Peyer's patch (tissue), 4 donors: ENCODE measurements at regions not wholly inside any gene's neighbourhood (a gene's known extent, or its start where the extent isn't known, plus 50 kb on each side); places are given as distances from the start of the nearest gene placed in this dataset.
"Not testable (repeated sequence)": the region's sequence is repeated elsewhere in the genome, so short reads cannot be mapped to it uniquely, and the experiment has no call there.

Experiments used
- CTCF ChIP-seq, 6 experiments: fragments of 450-650 bp in 4 of 6; fragments of 200-600 bp in 2 of 6; sonication (generic) in 1 of 6; IDR thresholded peaks; one replicate each; pipeline ENCODE4 v1.5.1; 2017 to 2019; ENCODE audit warnings: antibody characterized with exemption in 6 of 6, mild to moderate bottlenecking in 3 of 6, moderate library complexity in 1 of 6
- POLR2A ChIP-seq, 2 donors: fragments of 450-650 bp; IDR thresholded peaks; one replicate each; pipeline ENCODE4 v1.5.1; 2017; ENCODE audit warnings: antibody characterized with exemption in 2 of 2, mild to moderate bottlenecking in 2 of 2, moderate library complexity in 2 of 2

GRCh38 chr15:77868048-77868629 is 209.4 kb downstream of the TBC1D2B start:
- TF ChIP-seq CTCF, POLR2A (IDR thresholded peaks at IDR 0.05): not testable (repeated sequence)
